ENCODE measurements at regions not wholly inside any gene's neighbourhood (a gene's known extent, or its start where the extent isn't known, plus 50 kb on each side); places are given as distances from the start of the nearest gene placed in this dataset.

GRCh38 chr2:155368934-155369333 lies 670.4 kb downstream of the KCNJ3 start:
- no peak overlapping the region for H3K27ac ChIP-seq (ENCODE audit: insufficient read depth in 1 of 2, low read depth in 1 of 2, low read length in 2 of 2, poor library complexity in 1 of 2, severe bottlenecking in 2 of 2)
- no CpG with 5 or more reads among the region's 1 CpG for WGBS (ENCODE audit: insufficient coverage)
- no peaks in the 10 kb centered on the region for H3K4me1 ChIP-seq (ENCODE audit: control extremely low read depth in 1 of 4, control insufficient read depth in 4 of 4, insufficient read depth in 4 of 4, low read length in 3 of 4)
- ChIA-PET CTCF (interaction anchor here (0.6 to 1.8 kb wide), 5 partner anchors 878 to 1814 kb away, joined by 3 to 9 read pairs (median 3); no protein-coding TSS in a partner anchor), POLR2A (no interaction called here)
- H3K9me3 ChIP-seq (ENCODE audit: control extremely low read depth in 1 of 5, control insufficient read depth in 4 of 5, insufficient read depth in 2 of 5, low read depth in 1 of 5, low read length in 4 of 5) = no peaks in the 10 kb centered on the region
- peaks cover 0 to 2% (median 0%) of the 10 kb centered on the region in 5 experiments for H3K27me3 ChIP-seq (replicated peaks in 2 of 5; ENCODE audit: control insufficient read depth in 4 of 5, insufficient read depth in 5 of 5, low read length in 4 of 5)
- DNase-seq = peak in 2 of 3 donors; percentile 32 to 46
- no peaks in the 10 kb centered on the region for H3K36me3 ChIP-seq (ENCODE audit: control insufficient read depth in 4 of 4, insufficient read depth in 4 of 4, low read length in 3 of 4)
- H3K4me3 ChIP-seq (ENCODE audit: control insufficient read depth in 1 of 7, extremely low read depth in 1 of 7, insufficient read depth in 4 of 7, low read depth in 2 of 7, low read length in 6 of 7) = no peak overlapping the region

DNA sequence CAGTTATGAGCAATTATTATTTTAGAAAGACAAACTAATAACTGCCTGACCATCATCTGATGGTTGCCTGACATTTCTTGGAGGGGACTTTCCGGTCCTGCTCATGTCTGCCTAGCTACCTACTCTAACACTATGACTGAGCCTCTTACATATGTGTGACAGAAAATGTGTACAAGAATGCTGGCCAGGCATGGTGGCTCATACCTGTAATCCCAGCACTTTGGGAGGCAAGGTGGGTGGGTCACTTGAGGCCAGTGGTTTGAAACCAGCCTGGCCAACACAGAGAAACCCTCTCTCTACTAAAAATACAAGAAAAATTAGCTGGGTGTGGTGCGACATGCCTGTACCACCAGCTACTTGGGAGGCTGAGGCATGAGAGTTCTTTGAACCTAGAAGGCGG lies 666.3 kb downstream of the KCNJ3 start:
- no peaks in the 10 kb centered on the region for H3K9me3 ChIP-seq (ENCODE audit: control extremely low read depth in 1 of 5, control insufficient read depth in 4 of 5, insufficient read depth in 2 of 5, low read depth in 1 of 5, low read length in 4 of 5)
- ChIA-PET POLR2A (interaction anchor here (0.6 kb wide), 1 partner anchor 977 kb away, joined by 4 read pairs; no protein-coding TSS in a partner anchor), CTCF (interaction anchor here (0.6 kb wide), 1 partner anchor 935 kb away, joined by 3 read pairs; no protein-coding TSS in a partner anchor)
- no peak overlapping the region for H3K4me3 ChIP-seq (ENCODE audit: control insufficient read depth in 1 of 7, extremely low read depth in 1 of 7, insufficient read depth in 4 of 7, low read depth in 2 of 7, low read length in 6 of 7)
- no peaks in the 10 kb centered on the region for H3K27me3 ChIP-seq (replicated peaks in 2 of 5; ENCODE audit: control insufficient read depth in 4 of 5, insufficient read depth in 5 of 5, low read length in 4 of 5)
- H3K36me3 ChIP-seq (ENCODE audit: control insufficient read depth in 4 of 4, insufficient read depth in 4 of 4, low read length in 3 of 4) = no peaks in the 10 kb centered on the region
- no peak for DNase-seq
- H3K27ac ChIP-seq (ENCODE audit: insufficient read depth in 1 of 2, low read depth in 1 of 2, low read length in 2 of 2, poor library complexity in 1 of 2, severe bottlenecking in 2 of 2) = no peak overlapping the region
- no peaks in the 10 kb centered on the region for H3K4me1 ChIP-seq (ENCODE audit: control extremely low read depth in 1 of 4, control insufficient read depth in 4 of 4, insufficient read depth in 4 of 4, low read length in 3 of 4)
- no CpG with 5 or more reads among the region's 3 CpGs for WGBS (ENCODE audit: insufficient coverage)

GRCh38 chr2:155363349-155363888 lies 664.9 kb downstream of the KCNJ3 start:
- WGBS (ENCODE audit: insufficient coverage) = 99% methylated on average over 5 of the region's 8 CpGs
- H3K27ac ChIP-seq (ENCODE audit: insufficient read depth in 1 of 2, low read depth in 1 of 2, low read length in 2 of 2, poor library complexity in 1 of 2, severe bottlenecking in 2 of 2) = no peak overlapping the region
- H3K4me1 ChIP-seq (ENCODE audit: control extremely low read depth in 1 of 4, control insufficient read depth in 4 of 4, insufficient read depth in 4 of 4, low read length in 3 of 4) = no peaks in the 10 kb centered on the region
- H3K4me3 ChIP-seq (ENCODE audit: control insufficient read depth in 1 of 7, extremely low read depth in 1 of 7, insufficient read depth in 4 of 7, low read depth in 2 of 7, low read length in 6 of 7) = no peak overlapping the region
- H3K36me3 ChIP-seq (ENCODE audit: control insufficient read depth in 4 of 4, insufficient read depth in 4 of 4, low read length in 3 of 4) = no peaks in the 10 kb centered on the region
- no peak for DNase-seq
- POLR2A ChIA-PET = no interaction called here
- H3K9me3 ChIP-seq (ENCODE audit: control extremely low read depth in 1 of 5, control insufficient read depth in 4 of 5, insufficient read depth in 2 of 5, low read depth in 1 of 5, low read length in 4 of 5) = peaks cover 0 to 4% (median 0%) of the 10 kb centered on the region in 5 experiments
- no peaks in the 10 kb centered on the region for H3K27me3 ChIP-seq (replicated peaks in 2 of 5; ENCODE audit: control insufficient read depth in 4 of 5, insufficient read depth in 5 of 5, low read length in 4 of 5)
- CTCF ChIA-PET = interaction anchor here (1.2 kb wide), 2 partner anchors 1225 to 1831 kb away, joined by 3 to 4 read pairs; no protein-coding TSS in a partner anchor

GRCh38 chr2:155357172-155357571 lies 658.7 kb downstream of the KCNJ3 start:
- POLR2A ChIA-PET = no interaction called here
- no peak for DNase-seq
- H3K36me3 ChIP-seq (ENCODE audit: control insufficient read depth in 4 of 4, insufficient read depth in 4 of 4, low read length in 3 of 4) = no peaks in the 10 kb centered on the region
- no peak overlapping the region for H3K27ac ChIP-seq (ENCODE audit: insufficient read depth in 1 of 2, low read depth in 1 of 2, low read length in 2 of 2, poor library complexity in 1 of 2, severe bottlenecking in 2 of 2)
- H3K4me3 ChIP-seq (ENCODE audit: control insufficient read depth in 1 of 7, extremely low read depth in 1 of 7, insufficient read depth in 4 of 7, low read depth in 2 of 7, low read length in 6 of 7) = no peak overlapping the region
- WGBS (ENCODE audit: insufficient coverage) = 82% methylated on average over 1 of the region's 1 CpG
- H3K9me3 ChIP-seq (ENCODE audit: control extremely low read depth in 1 of 5, control insufficient read depth in 4 of 5, insufficient read depth in 2 of 5, low read depth in 1 of 5, low read length in 4 of 5) = peaks cover 0 to 15% (median 0%) of the 10 kb centered on the region in 5 experiments
- no peaks in the 10 kb centered on the region for H3K4me1 ChIP-seq (ENCODE audit: control extremely low read depth in 1 of 4, control insufficient read depth in 4 of 4, insufficient read depth in 4 of 4, low read length in 3 of 4)
- CTCF ChIA-PET = no interaction called here
- H3K27me3 ChIP-seq (replicated peaks in 2 of 5; ENCODE audit: control insufficient read depth in 4 of 5, insufficient read depth in 5 of 5, low read length in 4 of 5) = no peaks in the 10 kb centered on the region

DNA sequence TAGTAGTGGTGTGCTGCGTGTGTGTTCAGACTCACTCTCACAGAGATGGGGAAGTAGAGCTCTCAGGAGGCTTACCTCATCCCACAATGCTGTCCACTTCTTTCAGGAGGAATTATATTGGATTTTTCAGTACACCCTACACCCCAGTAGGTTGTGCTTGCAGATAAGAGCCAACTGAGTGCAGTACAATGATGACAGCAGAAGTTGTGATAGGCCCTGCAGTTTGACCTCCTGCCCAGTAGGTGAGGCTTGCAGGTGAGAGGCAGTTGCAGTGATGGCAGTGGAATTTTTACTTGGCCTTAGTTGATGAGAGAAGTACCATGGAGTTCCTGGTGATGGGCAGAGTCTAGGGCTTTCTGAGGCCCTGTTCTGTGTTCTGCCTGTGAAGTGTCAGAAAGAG lies 657.8 kb downstream of the KCNJ3 start:
- no peak for DNase-seq
- Histone ChIP-seq H3K4me3 (ENCODE audit: control insufficient read depth in 1 of 7, extremely low read depth in 1 of 7, insufficient read depth in 4 of 7, low read depth in 2 of 7, low read length in 6 of 7) (no peak overlapping the region), H3K9me3 (ENCODE audit: control extremely low read depth in 1 of 5, control insufficient read depth in 4 of 5, insufficient read depth in 2 of 5, low read depth in 1 of 5, low read length in 4 of 5) (peaks cover 0 to 15% (median 0%) of the 10 kb centered on the region in 5 experiments), H3K4me1 (ENCODE audit: control extremely low read depth in 1 of 4, control insufficient read depth in 4 of 4, insufficient read depth in 4 of 4, low read length in 3 of 4) (no peaks in the 10 kb centered on the region), H3K36me3 (ENCODE audit: control insufficient read depth in 4 of 4, insufficient read depth in 4 of 4, low read length in 3 of 4) (no peaks in the 10 kb centered on the region), H3K27me3 (replicated peaks in 2 of 5; ENCODE audit: control insufficient read depth in 4 of 5, insufficient read depth in 5 of 5, low read length in 4 of 5) (no peaks in the 10 kb centered on the region), H3K27ac (ENCODE audit: insufficient read depth in 1 of 2, low read depth in 1 of 2, low read length in 2 of 2, poor library complexity in 1 of 2, severe bottlenecking in 2 of 2) (no peak overlapping the region)
- CTCF ChIA-PET = no interaction called here
- no CpG with 5 or more reads among the region's 1 CpG for WGBS (ENCODE audit: insufficient coverage)
- POLR2A ChIA-PET = no interaction called here

DNA sequence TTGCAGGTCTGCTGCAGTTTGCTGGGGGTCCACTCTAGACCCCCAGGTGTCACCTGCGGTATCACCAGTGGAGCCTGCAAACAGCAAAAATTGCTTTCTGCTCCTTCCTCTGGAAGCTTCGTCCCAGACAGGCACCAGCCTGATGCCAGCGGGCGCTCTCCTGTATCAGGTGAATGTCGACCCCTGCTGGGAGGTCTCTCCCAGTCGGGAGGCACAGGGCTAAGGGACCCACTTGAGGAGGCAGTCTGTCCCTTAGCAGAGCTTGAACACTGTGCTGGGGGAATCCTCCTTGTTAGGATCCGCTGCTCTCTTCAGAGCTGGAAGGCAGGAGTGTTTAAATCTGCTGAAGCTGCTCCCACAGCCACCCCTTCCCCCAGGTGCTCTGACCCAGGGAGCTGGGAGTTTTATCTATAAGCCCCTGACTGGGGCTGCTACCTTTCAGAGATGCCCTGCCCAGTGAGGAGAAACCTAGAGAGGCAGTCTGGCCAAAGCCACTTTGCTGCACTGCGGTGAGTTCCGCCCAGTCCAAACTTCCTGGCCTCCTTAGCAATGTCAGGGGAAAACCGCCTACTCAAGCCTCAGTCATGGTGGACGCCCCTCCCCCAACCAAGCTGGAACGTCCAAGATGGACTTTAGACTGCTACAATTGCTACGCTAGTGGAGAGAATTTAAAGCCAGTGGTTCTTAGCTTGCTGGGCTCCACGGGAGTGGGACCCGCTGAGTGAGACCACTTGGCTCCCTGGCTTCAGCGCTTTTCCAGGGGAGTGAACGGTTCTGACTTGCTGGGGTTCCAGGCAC lies 652.5 kb downstream of the KCNJ3 start:
- ChIA-PET POLR2A (no interaction called here), CTCF (no interaction called here)
- no peaks in the 10 kb centered on the region for H3K9me3 ChIP-seq (ENCODE audit: control extremely low read depth in 1 of 5, control insufficient read depth in 4 of 5, insufficient read depth in 2 of 5, low read depth in 1 of 5, low read length in 4 of 5)
- H3K27ac ChIP-seq (ENCODE audit: insufficient read depth in 1 of 2, low read depth in 1 of 2, low read length in 2 of 2, poor library complexity in 1 of 2, severe bottlenecking in 2 of 2) = no peak overlapping the region
- no peaks in the 10 kb centered on the region for H3K27me3 ChIP-seq (replicated peaks in 2 of 5; ENCODE audit: control insufficient read depth in 4 of 5, insufficient read depth in 5 of 5, low read length in 4 of 5)
- no peaks in the 10 kb centered on the region for H3K4me1 ChIP-seq (ENCODE audit: control extremely low read depth in 1 of 4, control insufficient read depth in 4 of 4, insufficient read depth in 4 of 4, low read length in 3 of 4)
- no peaks in the 10 kb centered on the region for H3K36me3 ChIP-seq (ENCODE audit: control insufficient read depth in 4 of 4, insufficient read depth in 4 of 4, low read length in 3 of 4)
- DNase-seq = no peak
- H3K4me3 ChIP-seq (ENCODE audit: control insufficient read depth in 1 of 7, extremely low read depth in 1 of 7, insufficient read depth in 4 of 7, low read depth in 2 of 7, low read length in 6 of 7) = no peak overlapping the region
- 95% methylated on average over 16 of the region's 17 CpGs for WGBS (ENCODE audit: insufficient coverage)

DNA sequence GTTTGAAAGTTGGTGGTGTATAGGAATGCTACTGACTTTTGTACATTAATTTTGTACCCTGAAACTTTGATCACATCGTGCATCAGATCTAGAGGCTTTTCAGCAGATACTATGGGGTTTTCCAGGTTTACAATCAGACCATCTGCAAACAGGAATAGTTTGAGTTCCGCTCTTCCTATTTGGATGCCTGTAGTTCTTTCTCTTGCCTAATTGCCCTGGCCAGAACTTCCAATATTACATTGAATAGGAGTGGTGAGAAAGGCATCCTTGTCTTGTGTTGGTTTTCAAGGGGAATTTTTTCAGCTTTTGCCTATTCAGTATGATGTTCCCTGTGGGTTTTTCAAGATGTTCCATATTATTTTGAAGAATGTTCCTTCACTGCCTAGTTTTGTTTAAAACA lies 633.5 kb downstream of the KCNJ3 start:
- ChIA-PET POLR2A (no interaction called here), CTCF (no interaction called here)

More for the DNA sequence above, 633.5 kb downstream of the KCNJ3 start:
- Histone ChIP-seq H3K36me3 (ENCODE audit: control insufficient read depth in 4 of 4, insufficient read depth in 4 of 4, low read length in 3 of 4) (no peaks in the 10 kb centered on the region), H3K27me3 (replicated peaks in 2 of 5; ENCODE audit: control insufficient read depth in 4 of 5, insufficient read depth in 5 of 5, low read length in 4 of 5) (no peaks in the 10 kb centered on the region), H3K27ac (ENCODE audit: insufficient read depth in 1 of 2, low read depth in 1 of 2, low read length in 2 of 2, poor library complexity in 1 of 2, severe bottlenecking in 2 of 2) (no peak overlapping the region), H3K9me3 (ENCODE audit: control extremely low read depth in 1 of 5, control insufficient read depth in 4 of 5, insufficient read depth in 2 of 5, low read depth in 1 of 5, low read length in 4 of 5) (no peaks in the 10 kb centered on the region), H3K4me1 (ENCODE audit: control extremely low read depth in 1 of 4, control insufficient read depth in 4 of 4, insufficient read depth in 4 of 4, low read length in 3 of 4) (no peaks in the 10 kb centered on the region), H3K4me3 (ENCODE audit: control insufficient read depth in 1 of 7, extremely low read depth in 1 of 7, insufficient read depth in 4 of 7, low read depth in 2 of 7, low read length in 6 of 7) (no peak overlapping the region)
- 100% methylated on average over 2 of the region's 2 CpGs for WGBS (ENCODE audit: insufficient coverage)
- DNase-seq = no peak
